Stomach smooth muscle (tissue), 2 donors: ENCODE measurements at regions not wholly inside any gene's neighbourhood (a gene's known extent, or its start where the extent isn't known, plus 50 kb on each side); places are given as distances from the start of the nearest gene placed in this dataset.
"Not testable (repeated sequence)": the region's sequence is repeated elsewhere in the genome, so short reads cannot be mapped to it uniquely, and the experiment has no call there.

ENCODE experiments used
- H3K27ac ChIP-seq: one replicate; pipeline ENCODE4 v1.7.0; 2013; ENCODE audit warnings: mild to moderate bottlenecking, low read length, inconsistent platforms
- H3K27me3 ChIP-seq, 2 donors: one replicate each; pipeline ENCODE4 v1.7.0; 2013; ENCODE audit warnings: low read length in 2 of 2; ENCODE audit not compliant: insufficient read depth in 2 of 2, control insufficient read depth in 1 of 2
- H3K36me3 ChIP-seq, 2 donors: one replicate each; pipeline ENCODE4 v1.7.0; 2013; ENCODE audit warnings: low read length in 2 of 2; ENCODE audit not compliant: control insufficient read depth in 2 of 2, insufficient read depth in 2 of 2
- H3K4me1 ChIP-seq: one replicate; pipeline ENCODE4 v1.7.0; 2013; ENCODE audit warnings: low read length; ENCODE audit not compliant: control insufficient read depth, insufficient read depth
- H3K4me3 ChIP-seq, 2 donors: one replicate each; pipeline ENCODE4 v1.7.0; 2013; ENCODE audit warnings: low read length in 2 of 2
- H3K9ac ChIP-seq, 2 donors: one replicate each; pipeline ENCODE4 v1.7.0; 2013; ENCODE audit warnings: low read length in 2 of 2, mild to moderate bottlenecking in 1 of 2
- H3K9me3 ChIP-seq, 2 donors: one replicate each; pipeline ENCODE4 v1.7.0; 2013; ENCODE audit warnings: low read length in 2 of 2; ENCODE audit not compliant: control insufficient read depth in 2 of 2
- donor health status: healthy.
- donor health status: Pancreatic carcinoma.

DNA sequence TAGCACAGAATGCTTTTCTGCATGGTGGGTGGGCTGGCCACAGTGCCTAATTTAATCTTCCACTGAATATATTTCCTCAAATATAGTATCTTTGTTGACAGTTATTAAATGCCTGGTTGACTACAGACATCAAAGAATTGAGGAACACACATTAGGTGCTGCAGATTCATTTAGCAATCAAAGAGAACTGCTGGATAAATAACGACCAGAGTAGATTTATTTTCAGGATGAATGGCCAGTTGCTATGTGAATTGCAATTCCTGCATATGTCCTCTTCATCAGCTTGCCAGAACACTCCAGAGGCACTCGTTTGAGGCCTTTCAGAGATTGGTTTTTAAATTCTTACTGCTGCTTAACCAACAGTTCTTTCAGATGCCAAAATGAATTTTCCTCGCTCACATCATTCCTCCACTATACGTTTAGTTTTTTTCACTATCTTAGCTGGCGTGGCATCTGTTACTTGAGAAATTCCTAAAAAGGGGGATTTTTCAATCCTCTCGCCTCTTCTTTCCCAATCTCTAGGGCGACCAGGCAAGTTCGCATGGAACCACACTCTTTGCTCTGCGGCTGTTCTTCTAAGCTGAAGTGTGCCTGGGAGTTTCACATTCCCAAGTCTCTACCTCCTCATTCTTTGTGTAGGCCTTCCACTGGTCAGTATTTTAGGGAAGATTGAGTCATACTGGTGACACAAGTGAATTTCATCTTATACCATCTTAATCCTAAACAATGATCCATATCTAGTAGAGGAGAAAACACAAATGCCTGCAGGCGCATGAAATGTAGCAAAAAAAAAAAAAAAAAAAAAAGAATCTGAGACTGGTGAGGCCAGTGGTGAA lies 237.1 kb upstream of the NMUR2 start:
- Histone ChIP-seq H3K9ac (no peak overlapping the region), H3K4me1 (no peaks in the 10 kb centered on the region), H3K27me3 (no peaks in the 10 kb centered on the region), H3K27ac (no peak overlapping the region), H3K36me3 (no peaks in the 10 kb centered on the region), H3K9me3 (no peaks in the 10 kb centered on the region), H3K4me3 (no peak overlapping the region)

DNA sequence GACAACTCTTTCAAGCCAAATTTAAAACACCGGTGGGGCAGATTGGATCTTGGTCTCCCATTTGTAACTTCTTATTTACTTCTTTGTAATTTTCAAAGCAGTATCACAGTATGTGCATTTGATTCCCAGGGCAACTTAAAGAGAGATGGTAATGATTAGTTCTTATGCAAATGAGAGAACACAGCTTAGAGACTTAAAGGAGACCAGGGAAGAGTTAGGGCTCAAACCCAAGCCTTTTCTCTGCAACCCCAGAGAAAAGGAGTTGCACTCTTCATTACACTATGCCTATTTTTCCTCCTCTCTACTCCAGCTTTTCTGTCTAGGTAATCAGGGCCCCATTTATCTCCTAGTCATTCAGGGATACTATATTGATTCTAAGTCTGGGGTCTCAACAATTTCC lies 237.8 kb upstream of the NMUR2 start:
- no peak overlapping the region for H3K27ac ChIP-seq

DNA sequence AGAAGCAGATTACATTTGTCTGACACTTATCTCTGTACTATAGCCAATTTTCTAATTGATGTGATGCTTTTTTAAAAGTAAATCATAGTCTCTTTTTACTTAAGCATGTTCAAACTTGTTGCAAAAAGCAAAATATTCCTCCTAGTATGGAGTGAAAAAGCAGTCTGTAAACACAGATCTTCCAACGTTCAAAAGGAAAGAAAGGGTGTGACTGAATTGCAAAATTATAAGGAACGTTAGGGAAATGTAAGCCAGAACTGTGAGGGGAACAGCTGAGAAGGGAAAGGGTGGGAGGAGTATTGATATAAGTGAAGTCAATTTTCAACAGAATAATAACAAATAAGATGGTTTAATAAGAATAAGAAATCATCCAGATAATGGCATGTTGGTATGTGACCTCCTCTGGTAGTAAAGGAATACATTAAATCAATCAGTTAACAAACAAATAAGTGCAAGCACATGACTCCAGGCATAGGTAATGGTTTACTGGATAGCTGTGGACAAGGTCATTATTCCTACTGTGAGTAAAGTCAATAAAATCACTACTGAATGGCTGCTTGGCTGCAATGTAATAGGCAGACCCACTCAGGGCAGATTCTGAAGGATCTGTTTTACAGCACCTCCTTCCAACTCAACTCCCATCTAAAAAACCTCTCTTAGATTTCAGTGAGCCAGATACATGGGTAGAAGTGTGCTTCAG lies 239.1 kb upstream of the NMUR2 start:
- Histone ChIP-seq H3K27ac (no peak overlapping the region), H3K4me1 (no peaks in the 10 kb centered on the region), H3K27me3 (no peaks in the 10 kb centered on the region), H3K36me3 (no peaks in the 10 kb centered on the region), H3K4me3 (no peak overlapping the region), H3K9ac (no peak overlapping the region), H3K9me3 (no peaks in the 10 kb centered on the region)

More for the DNA sequence above, 237.8 kb upstream of the NMUR2 start:
- Histone ChIP-seq H3K27me3 (no peaks in the 10 kb centered on the region), H3K4me1 (no peaks in the 10 kb centered on the region), H3K9ac (no peak overlapping the region), H3K9me3 (no peaks in the 10 kb centered on the region), H3K4me3 (no peak overlapping the region), H3K36me3 (no peaks in the 10 kb centered on the region)

DNA sequence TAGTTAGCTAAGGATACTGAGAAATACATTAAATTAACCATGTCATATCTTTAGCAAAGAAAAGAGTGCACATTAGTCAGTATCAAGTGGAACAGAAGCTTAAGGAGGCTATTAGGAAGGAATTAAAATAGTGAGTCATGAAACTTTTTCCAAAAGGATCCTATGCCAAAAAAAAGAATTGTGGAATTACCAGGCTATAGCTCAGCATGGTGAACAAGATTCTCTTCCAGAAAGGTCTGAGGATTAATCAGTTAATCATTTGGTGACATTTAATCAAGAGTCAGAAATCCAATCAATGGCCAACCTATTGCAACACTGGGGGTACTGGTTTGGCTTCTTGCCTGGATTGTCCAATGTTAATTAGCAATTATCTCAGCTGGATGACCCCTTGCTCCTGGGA lies 244.5 kb upstream of the NMUR2 start:
- H3K4me1 ChIP-seq = no peaks in the 10 kb centered on the region

DNA sequence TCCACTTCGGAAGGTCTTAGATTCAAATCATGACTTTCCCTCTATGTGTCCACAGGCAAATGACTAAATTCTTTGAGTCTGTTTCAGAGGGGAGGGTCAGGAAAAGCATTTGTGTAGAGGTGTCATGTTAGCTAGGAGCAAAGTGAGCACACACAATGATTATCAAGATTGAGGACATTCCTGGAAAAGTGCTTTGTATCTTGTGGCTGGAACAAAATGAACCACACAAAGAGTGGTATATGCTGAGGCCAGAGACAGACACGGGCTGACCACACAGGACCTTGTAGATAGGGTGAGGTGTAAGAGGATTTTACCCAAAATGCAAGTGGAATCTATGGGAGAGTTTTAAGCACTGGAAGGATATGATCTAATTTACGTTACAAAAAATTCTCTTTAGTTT lies 245.3 kb upstream of the NMUR2 start:
- H3K27ac ChIP-seq = no peak overlapping the region
- H3K9me3 ChIP-seq = no peaks in the 10 kb centered on the region
- no peaks in the 10 kb centered on the region for H3K27me3 ChIP-seq
- no peak overlapping the region for H3K9ac ChIP-seq
- H3K4me1 ChIP-seq = no peaks in the 10 kb centered on the region
- no peaks in the 10 kb centered on the region for H3K36me3 ChIP-seq
- no peak overlapping the region for H3K4me3 ChIP-seq

More for the DNA sequence above, 244.5 kb upstream of the NMUR2 start:
- Histone ChIP-seq H3K4me3 (no peak overlapping the region), H3K27me3 (no peaks in the 10 kb centered on the region), H3K9ac (no peak overlapping the region), H3K36me3 (no peaks in the 10 kb centered on the region), H3K9me3 (no peaks in the 10 kb centered on the region), H3K27ac (no peak overlapping the region)

DNA sequence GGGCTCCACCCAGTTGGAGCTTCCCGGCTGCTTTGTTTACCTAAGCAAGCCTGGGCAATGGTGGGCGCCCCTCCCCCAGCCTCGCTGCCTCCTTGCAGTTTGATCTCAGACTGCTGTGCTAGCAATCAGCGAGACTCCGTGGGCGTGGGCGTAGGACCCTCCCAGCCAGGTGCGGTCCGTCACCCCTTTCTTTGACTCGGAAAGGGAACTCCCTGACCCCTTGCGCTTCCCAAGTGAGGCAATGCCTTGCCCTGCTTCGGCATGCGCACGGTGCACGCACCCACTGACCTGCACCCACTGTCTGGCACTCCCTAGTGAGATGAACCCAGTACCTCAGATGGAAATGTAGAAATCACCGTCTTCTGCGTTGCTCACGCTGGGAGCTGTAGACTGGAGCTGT lies 254.4 kb upstream of the NMUR2 start:
- not testable (repeated sequence) for H3K27ac ChIP-seq, H3K9me3 ChIP-seq, H3K4me3 ChIP-seq, H3K27me3 ChIP-seq, H3K36me3 ChIP-seq, H3K9ac ChIP-seq, H3K4me1 ChIP-seq

DNA sequence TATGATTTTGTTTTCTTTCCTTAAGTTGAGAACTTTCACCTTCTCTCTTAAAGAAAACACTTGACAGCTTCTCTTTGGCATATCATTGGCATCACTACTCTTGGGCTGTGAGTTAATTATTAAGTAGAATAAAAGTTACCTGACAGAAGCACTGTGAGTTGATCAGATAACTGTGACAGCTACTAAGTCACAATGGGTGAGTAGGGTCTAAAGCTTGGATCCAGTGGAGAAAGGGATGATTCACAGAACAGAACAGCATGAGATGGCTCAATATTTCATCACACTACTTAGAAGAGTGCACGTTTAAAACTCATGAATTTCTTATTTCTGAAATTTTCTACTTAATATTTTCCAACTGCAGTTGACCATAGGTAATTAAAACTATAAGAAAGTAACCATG lies 268.5 kb upstream of the NMUR2 start:
- no peak overlapping the region for H3K27ac ChIP-seq
- H3K4me1 ChIP-seq = no peaks in the 10 kb centered on the region
- H3K4me3 ChIP-seq = no peak overlapping the region
- no peaks in the 10 kb centered on the region for H3K9me3 ChIP-seq
- no peaks in the 10 kb centered on the region for H3K36me3 ChIP-seq
- no peak overlapping the region for H3K9ac ChIP-seq
- no peaks in the 10 kb centered on the region for H3K27me3 ChIP-seq

DNA sequence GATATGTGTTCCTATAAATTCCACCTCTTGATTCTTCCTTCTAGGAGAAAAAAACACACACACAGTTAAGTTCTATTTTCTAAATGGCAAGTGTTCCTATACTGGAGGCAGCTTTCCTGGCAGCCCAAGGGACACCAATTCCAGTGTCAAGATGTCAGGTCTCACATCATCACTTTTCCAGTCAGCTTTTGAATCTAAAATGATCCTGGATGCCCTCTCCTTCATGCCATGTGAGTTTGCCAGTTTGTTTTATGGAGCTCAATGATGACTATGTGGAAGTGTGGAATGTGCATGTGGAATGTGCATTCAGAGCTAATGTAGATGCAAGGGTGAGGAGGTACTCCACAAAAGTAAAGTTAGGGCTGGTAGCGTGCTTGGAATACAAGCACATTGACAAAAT lies 269.3 kb upstream of the NMUR2 start:
- no peak overlapping the region for H3K9ac ChIP-seq
- H3K9me3 ChIP-seq = no peaks in the 10 kb centered on the region
- H3K4me3 ChIP-seq = no peak overlapping the region
- H3K36me3 ChIP-seq = no peaks in the 10 kb centered on the region
- H3K27ac ChIP-seq = no peak overlapping the region
- H3K27me3 ChIP-seq = no peaks in the 10 kb centered on the region
- H3K4me1 ChIP-seq = no peaks in the 10 kb centered on the region

DNA sequence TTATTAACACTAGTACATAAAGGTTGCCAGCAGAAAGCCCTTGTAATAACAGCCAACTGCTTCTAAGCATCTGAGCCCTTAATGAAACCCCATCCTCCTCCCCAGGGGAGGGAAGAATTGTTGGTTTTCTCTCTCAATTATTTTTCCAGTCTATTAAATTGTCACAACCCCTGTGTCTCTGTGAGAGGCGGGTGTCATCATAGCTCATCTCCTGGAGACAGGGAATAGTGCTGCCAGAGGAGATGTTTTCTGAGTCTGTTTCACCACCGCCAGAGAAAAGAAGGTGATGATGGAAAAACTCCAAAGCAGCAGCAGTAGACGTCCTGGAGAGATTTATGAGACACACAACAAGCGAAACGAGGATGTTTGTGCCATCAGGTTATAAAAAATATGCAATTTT lies 271.1 kb upstream of the NMUR2 start:
- Histone ChIP-seq H3K9ac (no peak overlapping the region), H3K4me1 (no peaks in the 10 kb centered on the region), H3K27ac (no peak overlapping the region), H3K9me3 (no peaks in the 10 kb centered on the region), H3K36me3 (no peaks in the 10 kb centered on the region), H3K4me3 (no peak overlapping the region), H3K27me3 (no peaks in the 10 kb centered on the region)

DNA sequence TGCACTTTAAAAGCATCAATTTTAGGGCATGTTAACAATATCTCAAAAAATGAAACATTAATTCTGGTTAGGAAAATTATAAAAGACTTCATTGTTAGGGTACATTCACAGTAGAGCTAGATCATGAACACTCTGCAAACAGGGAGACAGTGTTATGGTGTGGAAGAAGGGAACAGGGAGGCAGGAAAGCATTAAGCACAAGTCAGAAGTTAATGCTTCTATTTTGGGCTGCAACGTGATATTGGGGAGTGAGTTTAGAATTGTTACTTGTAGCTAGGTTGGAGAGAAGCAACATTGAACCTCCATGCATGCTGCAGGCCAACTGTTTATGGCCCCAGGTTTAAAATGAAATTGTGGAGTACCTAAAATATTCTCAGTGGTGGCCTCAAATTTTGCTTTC lies 278.1 kb upstream of the NMUR2 start:
- H3K4me1 ChIP-seq = no peaks in the 10 kb centered on the region
- no peaks in the 10 kb centered on the region for H3K36me3 ChIP-seq
- H3K9ac ChIP-seq = no peak overlapping the region
- no peaks in the 10 kb centered on the region for H3K27me3 ChIP-seq
- H3K9me3 ChIP-seq = no peaks in the 10 kb centered on the region
- H3K4me3 ChIP-seq = no peak overlapping the region
- no peak overlapping the region for H3K27ac ChIP-seq

DNA sequence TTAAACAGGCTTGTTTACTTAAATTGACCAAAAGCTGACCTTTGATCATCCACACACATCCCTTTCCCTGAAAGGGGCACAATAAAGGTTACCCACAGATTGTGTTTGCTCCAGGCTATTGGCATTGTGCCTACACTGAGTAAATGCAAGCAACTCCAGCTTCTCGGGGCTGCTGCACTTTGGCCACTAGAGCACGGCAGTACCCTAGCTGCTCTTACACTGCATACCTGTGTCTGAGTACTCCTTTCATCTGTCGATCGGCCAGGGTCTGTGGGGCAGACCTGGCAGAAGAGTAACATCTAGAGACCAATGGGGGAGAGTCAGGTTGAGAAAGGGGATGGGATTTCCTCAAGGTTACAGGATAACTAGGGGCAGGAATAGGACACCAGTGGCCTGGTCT lies 281.9 kb upstream of the NMUR2 start:
- no peaks in the 10 kb centered on the region for H3K36me3 ChIP-seq
- H3K27me3 ChIP-seq = no peaks in the 10 kb centered on the region
- no peak overlapping the region for H3K27ac ChIP-seq
- no peak overlapping the region for H3K9ac ChIP-seq
- H3K9me3 ChIP-seq = no peaks in the 10 kb centered on the region
- no peaks in the 10 kb centered on the region for H3K4me1 ChIP-seq
- no peak overlapping the region for H3K4me3 ChIP-seq
